ENCODE measurements at regions not wholly inside any gene's neighbourhood (a gene's known extent, or its start where the extent isn't known, plus 50 kb on each side); places are given as distances from the start of the nearest gene placed in this dataset.

DNA sequence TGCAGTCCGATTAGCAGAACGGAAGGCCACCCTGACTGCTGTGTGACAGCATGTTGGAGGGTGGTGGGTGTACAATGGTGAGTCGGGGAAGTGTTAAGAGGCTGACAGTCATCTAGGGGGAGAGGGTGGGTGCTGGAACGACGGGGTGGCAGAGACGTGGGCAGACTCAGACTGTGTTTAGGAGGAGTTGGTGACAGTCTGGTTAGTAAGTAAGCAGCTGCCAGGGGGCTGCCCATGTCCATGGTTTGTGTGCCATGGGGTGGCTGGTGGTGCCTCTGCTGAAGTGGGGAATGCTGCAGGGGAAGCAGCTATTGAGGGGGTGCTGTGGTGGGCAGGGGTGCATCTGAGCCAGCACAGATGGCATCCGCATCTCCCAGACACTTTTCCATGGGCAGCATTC is 51.3 kb upstream of the BOD1 start:
- no peak overlapping the region for H3K4me3 ChIP-seq (ENCODE audit: low read depth in 1 of 2, low read length in 2 of 2)
- H3K27ac ChIP-seq (ENCODE audit: low read length), result no peak overlapping the region
- H3K27me3 ChIP-seq (ENCODE audit: low read depth, low read length), result no peaks in the 10 kb centered on the region
- no peaks in the 10 kb centered on the region for H3K9me3 ChIP-seq (ENCODE audit: control insufficient read depth in 1 of 2, low read length in 2 of 2)
- H3K36me3 ChIP-seq (ENCODE audit: control insufficient read depth in 1 of 2, insufficient read depth in 2 of 2, low read length in 2 of 2), result no peaks in the 10 kb centered on the region
- no peaks in the 10 kb centered on the region for H3K4me1 ChIP-seq (ENCODE audit: control insufficient read depth in 1 of 2, insufficient read depth in 2 of 2, low read length in 2 of 2)

DNA sequence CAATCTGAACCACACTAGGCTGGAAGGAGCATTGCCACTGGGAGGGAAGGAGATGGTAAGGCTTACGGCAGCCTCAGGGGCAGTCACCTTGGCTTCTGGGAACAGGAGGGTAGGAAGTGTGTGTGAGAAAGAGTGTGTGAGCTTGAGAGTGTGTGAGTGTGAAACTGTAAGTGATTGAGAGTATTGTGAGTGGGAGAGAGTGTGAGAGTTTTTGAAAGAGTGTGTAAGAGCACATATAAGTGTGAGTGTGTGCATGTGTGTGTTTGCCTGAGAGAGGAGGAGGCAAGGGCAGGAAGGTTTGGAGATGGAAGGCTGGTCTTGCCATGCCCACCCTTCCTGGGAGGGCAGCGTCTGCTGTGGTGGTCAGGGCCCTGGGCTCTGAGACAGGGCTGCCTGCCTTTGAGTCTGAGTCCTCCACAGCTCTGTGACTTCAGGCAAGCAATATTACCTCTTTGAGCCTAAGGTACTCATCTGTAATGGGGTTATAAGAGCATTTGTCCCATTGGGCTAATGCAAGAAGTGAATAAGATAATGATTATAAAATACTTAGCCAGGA is 51.9 kb upstream of the BOD1 start:
- H3K36me3 ChIP-seq (ENCODE audit: control insufficient read depth in 1 of 2, insufficient read depth in 2 of 2, low read length in 2 of 2), result no peaks in the 10 kb centered on the region
- H3K4me1 ChIP-seq (ENCODE audit: control insufficient read depth in 1 of 2, insufficient read depth in 2 of 2, low read length in 2 of 2), result no peaks in the 10 kb centered on the region
- no peaks in the 10 kb centered on the region for H3K9me3 ChIP-seq (ENCODE audit: control insufficient read depth in 1 of 2, low read length in 2 of 2)
- H3K27ac ChIP-seq (ENCODE audit: low read length), result no peak overlapping the region
- no peak overlapping the region for H3K4me3 ChIP-seq (ENCODE audit: low read depth in 1 of 2, low read length in 2 of 2)
- H3K27me3 ChIP-seq (ENCODE audit: low read depth, low read length), result no peaks in the 10 kb centered on the region

DNA sequence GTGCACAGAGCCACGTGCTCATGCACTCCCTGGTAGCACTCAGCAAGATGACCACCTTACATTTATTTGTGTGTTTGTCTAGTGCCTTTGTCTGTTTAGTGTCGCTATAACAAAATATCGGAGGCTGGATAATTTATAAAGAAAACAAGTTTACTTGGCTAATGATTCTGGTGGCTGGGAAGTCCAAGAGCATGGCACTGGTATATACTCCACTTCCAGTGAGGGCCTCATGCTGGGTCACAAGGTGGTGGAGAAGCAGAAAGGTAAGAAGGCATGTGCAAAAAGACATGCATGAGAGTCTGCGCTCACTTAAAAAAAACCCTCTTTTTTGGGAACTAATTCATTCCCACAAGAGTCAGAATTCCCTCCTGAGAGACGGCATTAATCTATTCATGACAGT is 52.5 kb upstream of the BOD1 start:
- H3K4me3 ChIP-seq (ENCODE audit: low read depth in 1 of 2, low read length in 2 of 2), result no peak overlapping the region
- no peaks in the 10 kb centered on the region for H3K27me3 ChIP-seq (ENCODE audit: low read depth, low read length)
- no peaks in the 10 kb centered on the region for H3K36me3 ChIP-seq (ENCODE audit: control insufficient read depth in 1 of 2, insufficient read depth in 2 of 2, low read length in 2 of 2)
- no peaks in the 10 kb centered on the region for H3K4me1 ChIP-seq (ENCODE audit: control insufficient read depth in 1 of 2, insufficient read depth in 2 of 2, low read length in 2 of 2)
- H3K27ac ChIP-seq (ENCODE audit: low read length), result no peak overlapping the region
- H3K9me3 ChIP-seq (ENCODE audit: control insufficient read depth in 1 of 2, low read length in 2 of 2), result no peaks in the 10 kb centered on the region

DNA sequence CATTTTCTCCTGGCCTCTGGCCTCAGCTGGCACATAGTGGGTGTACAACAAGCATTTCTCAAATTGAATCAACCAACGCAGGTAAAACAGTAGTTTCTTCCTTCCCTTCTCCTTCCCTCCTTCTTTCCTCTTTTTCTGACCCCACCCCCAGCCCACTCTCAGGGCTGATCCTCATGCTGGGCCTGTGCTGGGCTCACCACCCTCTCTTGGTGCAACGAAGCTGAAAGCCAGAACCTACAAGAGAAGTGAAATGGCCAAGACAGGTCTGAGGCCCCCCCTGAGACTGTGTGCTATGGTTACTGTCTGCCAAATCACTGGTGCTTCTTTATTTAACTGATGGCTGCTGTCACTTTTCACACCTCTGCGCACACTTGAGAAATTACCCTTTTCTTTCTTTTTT is 53.0 kb upstream of the BOD1 start:
- H3K36me3 ChIP-seq (ENCODE audit: control insufficient read depth in 1 of 2, insufficient read depth in 2 of 2, low read length in 2 of 2), result no peaks in the 10 kb centered on the region
- H3K4me1 ChIP-seq (ENCODE audit: control insufficient read depth in 1 of 2, insufficient read depth in 2 of 2, low read length in 2 of 2), result no peaks in the 10 kb centered on the region
- peaks cover 0 to under 1% of the 10 kb centered on the region in 2 donors for H3K9me3 ChIP-seq (ENCODE audit: control insufficient read depth in 1 of 2, low read length in 2 of 2)
- H3K27ac ChIP-seq (ENCODE audit: low read length), result no peak overlapping the region
- no peaks in the 10 kb centered on the region for H3K27me3 ChIP-seq (ENCODE audit: low read depth, low read length)
- H3K4me3 ChIP-seq (ENCODE audit: low read depth in 1 of 2, low read length in 2 of 2), result no peak overlapping the region

DNA sequence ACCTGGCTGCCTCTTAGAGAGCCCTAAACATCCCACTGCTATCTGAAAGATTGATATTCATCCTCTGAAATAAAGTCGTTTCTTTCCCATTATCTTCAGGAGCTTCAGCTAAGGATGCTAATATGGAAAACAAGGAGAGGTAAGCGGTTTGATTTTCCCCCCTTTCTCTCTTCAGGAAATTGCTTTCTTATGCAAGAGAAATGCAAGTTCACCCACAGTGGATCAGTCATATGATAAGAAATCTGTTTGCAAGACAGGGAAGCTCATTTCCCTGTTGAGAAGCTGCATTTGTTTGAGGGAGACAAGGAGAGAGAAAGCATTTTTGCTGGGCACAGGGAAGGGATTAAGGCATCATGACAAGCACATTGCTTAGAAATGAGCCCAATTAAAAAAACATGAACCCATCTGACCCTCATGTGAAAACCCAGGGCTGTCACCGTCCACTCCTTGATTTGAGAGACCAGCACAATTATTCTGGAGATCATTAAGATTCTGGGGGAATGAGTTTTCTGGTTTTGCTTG is 53.7 kb upstream of the BOD1 start:
- no peak overlapping the region for H3K4me3 ChIP-seq (ENCODE audit: low read depth in 1 of 2, low read length in 2 of 2)
- H3K4me1 ChIP-seq (ENCODE audit: control insufficient read depth in 1 of 2, insufficient read depth in 2 of 2, low read length in 2 of 2), result no peaks in the 10 kb centered on the region
- no peaks in the 10 kb centered on the region for H3K27me3 ChIP-seq (ENCODE audit: low read depth, low read length)
- H3K36me3 ChIP-seq (ENCODE audit: control insufficient read depth in 1 of 2, insufficient read depth in 2 of 2, low read length in 2 of 2), result no peaks in the 10 kb centered on the region
- peaks cover 0 to 8% of the 10 kb centered on the region in 2 donors for H3K9me3 ChIP-seq (ENCODE audit: control insufficient read depth in 1 of 2, low read length in 2 of 2)
- no peak overlapping the region for H3K27ac ChIP-seq (ENCODE audit: low read length)

DNA sequence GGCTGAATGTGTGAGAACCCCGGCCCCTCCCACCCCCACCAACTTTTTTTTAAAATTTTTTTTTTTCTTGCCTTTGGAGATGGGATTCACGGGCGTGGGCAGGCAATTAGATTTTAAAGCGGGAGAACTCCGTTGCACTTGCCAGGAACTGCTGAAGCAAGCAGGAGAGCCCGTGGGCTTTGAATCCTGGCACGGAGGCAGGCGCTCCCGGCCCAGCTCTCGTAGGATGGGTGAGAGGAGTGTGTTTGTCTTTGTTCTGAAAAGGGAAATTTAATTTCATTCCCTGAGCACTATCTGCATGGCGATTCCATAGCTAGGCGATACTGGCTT is 54.3 kb upstream of the BOD1 start:
- no peak overlapping the region for H3K4me3 ChIP-seq (ENCODE audit: low read depth in 1 of 2, low read length in 2 of 2)
- H3K9me3 ChIP-seq (ENCODE audit: control insufficient read depth in 1 of 2, low read length in 2 of 2), result peaks cover 0 to 13% of the 10 kb centered on the region in 2 donors
- no peaks in the 10 kb centered on the region for H3K4me1 ChIP-seq (ENCODE audit: control insufficient read depth in 1 of 2, insufficient read depth in 2 of 2, low read length in 2 of 2)
- no peaks in the 10 kb centered on the region for H3K36me3 ChIP-seq (ENCODE audit: control insufficient read depth in 1 of 2, insufficient read depth in 2 of 2, low read length in 2 of 2)
- no peak overlapping the region for H3K27ac ChIP-seq (ENCODE audit: low read length)
- H3K27me3 ChIP-seq (ENCODE audit: low read depth, low read length), result no peaks in the 10 kb centered on the region

DNA sequence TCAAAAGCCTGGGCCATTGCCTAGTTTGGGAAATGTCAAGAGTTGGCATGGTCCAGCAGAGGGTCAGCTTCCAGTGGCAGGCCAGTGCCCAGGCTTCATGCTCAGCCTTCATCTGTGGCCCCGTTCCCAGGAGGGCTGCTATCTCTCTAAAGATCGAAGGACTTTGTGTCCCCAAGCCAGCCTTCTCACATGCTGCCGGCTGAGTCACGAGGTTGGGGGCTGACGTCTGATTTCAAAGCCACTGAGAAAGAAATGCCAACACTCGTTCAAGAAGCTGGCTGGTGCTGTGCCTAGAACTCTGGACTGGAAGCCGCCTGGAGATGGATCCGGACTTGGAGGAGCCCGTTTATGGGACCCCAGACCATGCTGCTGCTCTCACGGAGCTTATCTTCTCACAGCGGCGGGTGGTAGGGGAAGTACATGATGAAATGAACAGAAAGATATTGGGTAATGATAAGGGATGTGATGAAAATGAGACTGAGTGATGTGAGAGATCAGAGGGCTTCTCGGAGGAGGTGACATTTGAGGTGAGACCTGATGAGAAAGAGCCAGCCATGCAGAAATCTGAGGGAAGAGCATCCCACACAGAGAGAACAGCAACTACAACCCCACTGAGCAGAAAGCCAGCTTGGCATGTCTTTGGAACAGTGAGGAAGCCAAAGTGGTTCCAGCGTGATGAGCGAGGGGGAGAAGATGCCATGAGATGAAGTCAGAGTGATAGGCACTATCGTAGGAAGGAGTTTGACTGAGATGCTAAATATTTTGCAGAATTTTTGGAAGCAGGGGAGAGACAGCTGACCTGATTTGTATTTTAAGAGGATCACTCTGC is 54.9 kb upstream of the BOD1 start:
- Histone ChIP-seq H3K4me3 (ENCODE audit: low read depth in 1 of 2, low read length in 2 of 2) (no peak overlapping the region), H3K27ac (ENCODE audit: low read length) (no peak overlapping the region), H3K27me3 (ENCODE audit: low read depth, low read length) (no peaks in the 10 kb centered on the region), H3K36me3 (ENCODE audit: control insufficient read depth in 1 of 2, insufficient read depth in 2 of 2, low read length in 2 of 2) (no peaks in the 10 kb centered on the region), H3K4me1 (ENCODE audit: control insufficient read depth in 1 of 2, insufficient read depth in 2 of 2, low read length in 2 of 2) (no peaks in the 10 kb centered on the region), H3K9me3 (ENCODE audit: control insufficient read depth in 1 of 2, low read length in 2 of 2) (peaks cover 0 to 19% of the 10 kb centered on the region in 2 donors)

DNA sequence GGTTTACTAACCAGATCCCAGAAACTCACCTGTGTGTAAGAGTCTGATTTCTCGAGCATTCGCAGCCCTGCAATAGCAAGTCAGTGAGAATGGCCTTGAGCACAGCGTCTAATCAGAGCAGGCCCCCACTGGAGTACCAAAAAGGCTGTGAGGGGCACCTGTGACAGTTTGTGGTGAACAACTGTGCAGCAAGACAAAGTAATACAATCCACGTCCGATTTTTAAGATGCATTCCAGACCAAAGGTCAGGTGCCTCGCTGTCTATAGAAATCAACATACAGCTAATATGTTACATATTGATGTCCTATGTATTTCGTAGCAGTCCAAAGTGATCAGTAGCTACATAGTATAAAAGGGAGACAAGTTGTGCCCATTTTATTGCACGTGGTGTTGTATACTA is 55.7 kb upstream of the BOD1 start:
- Histone ChIP-seq H3K4me3 (ENCODE audit: low read depth in 1 of 2, low read length in 2 of 2) (no peak overlapping the region), H3K36me3 (ENCODE audit: control insufficient read depth in 1 of 2, insufficient read depth in 2 of 2, low read length in 2 of 2) (no peaks in the 10 kb centered on the region), H3K4me1 (ENCODE audit: control insufficient read depth in 1 of 2, insufficient read depth in 2 of 2, low read length in 2 of 2) (no peaks in the 10 kb centered on the region), H3K27ac (ENCODE audit: low read length) (no peak overlapping the region), H3K9me3 (ENCODE audit: control insufficient read depth in 1 of 2, low read length in 2 of 2) (peaks cover 0 to 22% of the 10 kb centered on the region in 2 donors), H3K27me3 (ENCODE audit: low read depth, low read length) (no peaks in the 10 kb centered on the region)

DNA sequence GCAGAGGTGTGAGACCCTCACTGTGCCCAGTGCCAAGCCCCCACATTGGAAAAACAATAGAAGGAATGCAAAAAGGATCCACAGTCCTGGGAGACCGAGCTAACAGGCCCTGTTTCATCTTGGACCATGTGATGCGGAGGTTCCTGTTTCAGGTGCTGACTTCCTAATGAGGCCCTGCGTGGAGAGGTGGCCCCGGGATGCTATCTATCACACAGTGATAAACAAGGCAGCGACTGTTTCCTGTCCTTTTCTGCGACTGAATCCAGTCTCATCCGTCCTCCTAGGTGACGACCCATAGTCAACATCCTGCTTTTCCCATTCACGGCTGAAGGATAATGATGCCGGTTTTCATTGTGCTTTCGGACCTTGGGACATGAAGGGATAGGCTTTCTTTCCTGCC is 56.4 kb upstream of the BOD1 start:
- Histone ChIP-seq H3K9me3 (ENCODE audit: control insufficient read depth in 1 of 2, low read length in 2 of 2) (peaks cover 0 to 22% of the 10 kb centered on the region in 2 donors), H3K27me3 (ENCODE audit: low read depth, low read length) (no peaks in the 10 kb centered on the region), H3K4me1 (ENCODE audit: control insufficient read depth in 1 of 2, insufficient read depth in 2 of 2, low read length in 2 of 2) (no peaks in the 10 kb centered on the region), H3K4me3 (ENCODE audit: low read depth in 1 of 2, low read length in 2 of 2) (no peak overlapping the region), H3K36me3 (ENCODE audit: control insufficient read depth in 1 of 2, insufficient read depth in 2 of 2, low read length in 2 of 2) (no peaks in the 10 kb centered on the region), H3K27ac (ENCODE audit: low read length) (no peak overlapping the region)

DNA sequence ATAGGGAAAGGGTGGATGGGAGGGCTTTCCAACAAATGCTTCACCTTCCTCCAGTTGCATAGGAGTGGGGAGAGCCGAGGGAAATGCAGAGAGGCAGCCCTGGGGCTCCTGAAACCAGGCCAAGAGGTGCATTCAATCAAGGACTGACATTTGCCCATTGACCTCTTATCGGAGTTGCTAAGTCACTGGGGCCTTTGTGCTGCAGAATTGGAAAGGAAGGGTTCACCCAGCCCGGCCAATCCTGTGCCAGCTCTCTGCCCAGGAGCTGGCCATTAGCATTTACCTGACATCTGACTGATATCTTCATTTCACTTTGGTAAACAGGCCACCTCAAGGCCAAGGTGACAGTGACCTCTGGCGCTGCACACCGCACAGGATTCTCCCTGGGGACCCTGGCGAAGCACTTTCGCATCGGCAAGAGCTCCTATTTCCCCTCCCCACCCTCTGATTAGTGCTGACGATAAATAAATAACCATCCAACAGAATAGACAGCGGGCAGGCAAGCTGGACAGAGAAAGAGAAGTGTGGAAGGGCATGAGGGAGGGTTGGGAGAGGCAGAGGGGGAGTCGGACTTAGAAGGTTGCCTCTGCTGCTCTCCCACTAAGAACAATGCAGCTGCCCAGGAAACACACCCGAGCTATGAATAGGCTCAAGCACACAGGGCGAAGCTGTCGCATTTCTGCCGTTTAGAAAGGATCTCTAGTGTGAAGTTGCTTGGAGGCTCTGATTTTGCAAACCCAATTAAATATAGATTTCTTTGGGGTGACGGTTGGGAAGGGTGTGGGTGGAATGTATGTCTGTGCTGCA is 57.0 kb upstream of the BOD1 start:
- Histone ChIP-seq H3K9me3 (ENCODE audit: control insufficient read depth in 1 of 2, low read length in 2 of 2) (peaks cover 0 to 22% of the 10 kb centered on the region in 2 donors), H3K4me3 (ENCODE audit: low read depth in 1 of 2, low read length in 2 of 2) (no peak overlapping the region), H3K27me3 (ENCODE audit: low read depth, low read length) (no peaks in the 10 kb centered on the region), H3K27ac (ENCODE audit: low read length) (no peak overlapping the region), H3K36me3 (ENCODE audit: control insufficient read depth in 1 of 2, insufficient read depth in 2 of 2, low read length in 2 of 2) (no peaks in the 10 kb centered on the region), H3K4me1 (ENCODE audit: control insufficient read depth in 1 of 2, insufficient read depth in 2 of 2, low read length in 2 of 2) (no peaks in the 10 kb centered on the region)

DNA sequence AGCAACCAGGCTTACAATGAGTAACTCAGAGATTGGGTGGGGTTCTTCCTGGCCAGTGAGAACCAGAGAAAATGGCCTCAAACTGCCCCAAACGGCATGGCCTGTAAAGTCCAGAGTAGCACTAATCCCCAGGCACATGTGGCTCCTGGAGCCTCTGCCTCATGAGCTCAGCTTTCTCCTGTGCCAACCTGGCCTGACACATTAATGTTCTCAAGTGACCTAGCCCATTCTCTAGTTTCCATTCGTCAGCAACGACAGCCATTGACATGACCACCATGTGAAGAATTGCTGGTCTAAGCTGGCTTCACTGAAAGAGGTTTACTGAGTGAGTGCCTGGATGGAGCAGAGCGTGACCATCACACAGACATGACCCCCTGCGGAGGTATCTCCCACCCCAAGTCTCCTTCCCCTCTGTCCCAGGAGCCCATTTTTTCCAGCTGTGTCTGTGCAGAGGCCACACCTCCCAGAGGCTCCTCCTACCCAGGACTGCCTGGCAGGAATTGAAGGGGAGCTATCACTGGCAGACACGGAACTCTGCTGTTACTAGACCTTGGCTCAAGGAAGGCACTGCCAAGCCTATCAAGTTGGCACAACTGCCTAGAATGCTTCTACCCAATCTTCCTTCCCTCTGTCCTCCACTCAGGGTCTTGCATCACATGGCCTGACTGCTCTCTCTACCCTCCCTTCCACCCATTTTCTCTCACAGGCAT is 59.0 kb upstream of the BOD1 start:
- Histone ChIP-seq H3K4me1 (ENCODE audit: control insufficient read depth in 1 of 2, insufficient read depth in 2 of 2, low read length in 2 of 2) (no peaks in the 10 kb centered on the region), H3K9me3 (ENCODE audit: control insufficient read depth in 1 of 2, low read length in 2 of 2) (peaks cover 0 to 22% of the 10 kb centered on the region in 2 donors), H3K27ac (ENCODE audit: low read length) (no peak overlapping the region), H3K27me3 (ENCODE audit: low read depth, low read length) (no peaks in the 10 kb centered on the region), H3K36me3 (ENCODE audit: control insufficient read depth in 1 of 2, insufficient read depth in 2 of 2, low read length in 2 of 2) (no peaks in the 10 kb centered on the region), H3K4me3 (ENCODE audit: low read depth in 1 of 2, low read length in 2 of 2) (no peak overlapping the region)

Measured in muscle layer of duodenum (tissue), 2 donors.